ENCODE measurements at regions not wholly inside any gene's neighbourhood (a gene's known extent, or its start where the extent isn't known, plus 50 kb on each side); places are given as distances from the start of the nearest gene placed in this dataset.

- DNase-seq (ENCODE audit: low spot score) (no peak), ATAC-seq (ENCODE audit: low FRiP score) (peak; percentile 99)
- TF ChIP-seq CTCF (IDR thresholded peaks at IDR 0.05), result no peak
These were observed 311.5 kb downstream of the HDGFL1 start for GRCh38 chr6:22880686-22881433.

DNA sequence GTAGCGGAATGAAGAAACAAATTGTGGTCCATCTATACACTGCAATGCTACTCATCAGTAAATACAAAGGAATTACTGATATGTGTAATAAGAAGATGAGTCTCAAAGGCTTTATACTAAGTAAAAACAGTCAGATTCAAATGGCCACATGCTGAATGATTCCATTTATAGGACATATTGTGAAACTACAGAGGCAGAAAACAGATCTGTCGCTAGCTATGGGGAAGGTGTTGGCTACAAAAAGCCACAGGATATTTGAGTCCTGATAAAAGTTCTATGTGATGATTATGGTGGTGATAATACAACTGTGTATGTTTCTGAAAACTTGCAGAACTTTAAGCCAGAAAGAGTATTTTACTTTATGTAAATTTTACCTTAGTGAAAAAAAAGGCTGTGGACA lies 313.2 kb downstream of the HDGFL1 start:
- ATAC-seq (ENCODE audit: low FRiP score), result no peak
- DNase-seq (ENCODE audit: low spot score), result no peak
- TF ChIP-seq CTCF (IDR thresholded peaks at IDR 0.05), result no peak

- no peak for ATAC-seq (ENCODE audit: low FRiP score)
- no peak for DNase-seq (ENCODE audit: low spot score)
- TF ChIP-seq CTCF (IDR thresholded peaks at IDR 0.05), result no peak
These were observed 313.8 kb downstream of the HDGFL1 start for GRCh38 chr6:22883061-22883717.

GRCh38 chr6:22884456-22884855 lies 315.1 kb downstream of the HDGFL1 start:
- DNase-seq (ENCODE audit: low spot score) (no peak), ATAC-seq (ENCODE audit: low FRiP score) (no peak)
- TF ChIP-seq CTCF (IDR thresholded peaks at IDR 0.05), result no peak

- no peak for TF ChIP-seq CTCF (IDR thresholded peaks at IDR 0.05)
- ATAC-seq (ENCODE audit: low FRiP score) (no peak), DNase-seq (ENCODE audit: low spot score) (no peak)
These were observed 317.6 kb downstream of the HDGFL1 start for GRCh38 chr6:22886650-22887581.

- TF ChIP-seq CTCF (IDR thresholded peaks at IDR 0.05), result no peak
- peak; percentile 53 for ATAC-seq (ENCODE audit: low FRiP score)
These were observed 318.9 kb downstream of the HDGFL1 start for GRCh38 chr6:22888163-22888752.

More at GRCh38 chr6:22888163-22888752, 318.9 kb downstream of the HDGFL1 start:
- no peak for DNase-seq (ENCODE audit: low spot score)
